GM18951 (cell line): ENCODE measurements at regions not wholly inside any gene's neighbourhood (a gene's known extent, or its start where the extent isn't known, plus 50 kb on each side); places are given as distances from the start of the nearest gene placed in this dataset.

Experiments
- POLR2A ChIP-seq: IDR thresholded peaks from 4 replicates; pipeline ENCODE4 v1.6.1; 2011; ENCODE audit warnings: mild to moderate bottlenecking; ENCODE audit not compliant: insufficient read length, insufficient read depth; ENCODE audit errors: extremely low read depth
- in situ Hi-C: fragments of 300-500 bp; cut with MboI; formaldehyde crosslinking; loops from one replicate; pipeline ENCODE4 v1.12.0; 2022; ENCODE audit warnings: low sequenced_read_pairs, mixed read lengths, inconsistent platforms; ENCODE audit not compliant: unreplicated experiment

- no peak for TF ChIP-seq POLR2A
- in situ Hi-C loops: no loop called here
Measured at GRCh38 chr4:110735686-110736085, 112.8 kb upstream of the PITX2 start.

DNA sequence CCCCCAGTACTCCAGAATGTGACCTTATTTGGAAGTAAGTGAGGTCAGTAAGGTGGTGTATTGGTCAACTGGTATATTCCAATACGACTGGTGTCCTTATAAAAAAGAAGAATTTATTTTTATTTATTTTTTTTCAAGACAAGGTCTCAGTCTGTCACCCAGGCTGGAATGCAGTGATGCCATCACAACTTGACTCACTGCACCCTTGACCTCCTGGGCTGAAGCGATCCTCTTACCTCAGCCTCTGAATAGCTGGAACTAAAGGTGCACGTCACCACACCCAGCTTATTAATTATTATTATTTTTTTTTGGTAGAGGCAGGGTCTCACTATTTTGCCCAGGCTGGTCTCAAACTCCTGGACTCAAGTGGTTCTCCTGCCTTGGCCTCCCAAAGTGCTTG lies 115.1 kb upstream of the PITX2 start:
- TF ChIP-seq POLR2A: no peak

DNA sequence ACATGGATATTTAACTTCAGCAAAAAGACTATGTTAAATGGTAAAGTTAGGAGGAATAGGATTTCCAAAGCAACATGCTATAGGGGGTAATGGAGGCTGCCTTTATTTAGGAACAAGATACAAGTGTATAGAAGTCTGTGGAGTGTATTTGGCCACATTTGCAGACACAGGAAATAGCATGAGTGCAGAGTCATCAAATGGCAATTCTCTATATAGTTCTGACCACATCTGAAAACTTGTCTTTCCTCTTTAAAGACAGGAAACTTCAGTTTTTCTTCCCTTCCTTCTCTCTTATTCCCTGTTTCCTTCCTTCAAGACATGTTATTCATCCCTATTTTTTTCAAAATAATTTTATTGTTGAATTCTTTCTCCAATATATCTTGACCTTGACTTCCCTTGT lies 119.3 kb upstream of the PITX2 start:
- in situ Hi-C loops: no loop called here
- no peak for TF ChIP-seq POLR2A

More for the DNA sequence above, 115.1 kb upstream of the PITX2 start:
- in situ Hi-C loops: no loop called here

GRCh38 chr4:110748071-110748470 lies 125.2 kb upstream of the PITX2 start:
- in situ Hi-C loops: no loop called here
- no peak for TF ChIP-seq POLR2A

GRCh38 chr4:110751183-110751582 lies 128.3 kb upstream of the PITX2 start:
- in situ Hi-C loops: no loop called here
- TF ChIP-seq POLR2A: no peak

DNA sequence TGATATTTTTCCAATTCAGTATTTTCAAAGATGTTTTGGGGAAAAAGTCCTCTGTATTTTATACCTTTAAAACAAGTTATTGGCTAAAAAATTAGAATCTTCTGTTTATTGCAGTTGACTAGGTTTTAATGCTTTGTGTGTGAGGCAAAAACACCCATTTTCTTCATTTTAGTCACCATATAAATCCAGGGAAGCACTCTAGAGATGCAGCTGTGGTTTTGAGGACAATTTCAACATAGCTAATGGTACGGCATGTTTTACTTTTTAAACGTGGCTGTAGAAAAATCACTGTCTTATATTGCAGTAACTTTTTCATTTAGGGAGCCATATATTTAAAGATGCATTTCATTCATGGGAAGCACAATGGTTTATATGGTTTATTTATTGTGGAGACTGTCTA lies 129.1 kb upstream of the PITX2 start:
- in situ Hi-C loops: no loop called here
- no peak for TF ChIP-seq POLR2A

DNA sequence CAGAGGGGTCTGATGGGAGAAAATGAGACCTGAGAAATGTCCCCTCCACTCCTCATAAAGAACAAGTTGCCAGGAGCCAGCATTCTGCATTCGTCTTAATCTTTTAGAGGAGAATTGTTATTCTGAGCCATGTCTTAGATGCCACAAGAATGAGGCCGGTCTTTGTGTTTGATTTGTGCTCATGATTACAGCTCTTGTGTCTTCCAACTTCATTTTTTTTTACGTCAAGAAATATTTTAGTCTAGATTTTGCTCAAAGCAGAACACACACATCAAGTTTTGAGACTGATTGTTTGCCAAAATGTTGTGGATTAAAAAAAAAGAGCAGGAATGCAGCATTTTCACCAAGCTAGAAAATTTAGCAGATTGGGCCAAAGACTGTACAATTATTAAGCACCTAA lies 130.6 kb upstream of the PITX2 start:
- in situ Hi-C loops: no loop called here
- TF ChIP-seq POLR2A: no peak

GRCh38 chr4:110754716-110755115 lies 131.8 kb upstream of the PITX2 start:
- no peak for TF ChIP-seq POLR2A
- in situ Hi-C loops: no loop called here

- in situ Hi-C loops: no loop called here
- no peak for TF ChIP-seq POLR2A
Measured at GRCh38 chr4:110769578-110769977, 146.7 kb upstream of the PITX2 start.

DNA sequence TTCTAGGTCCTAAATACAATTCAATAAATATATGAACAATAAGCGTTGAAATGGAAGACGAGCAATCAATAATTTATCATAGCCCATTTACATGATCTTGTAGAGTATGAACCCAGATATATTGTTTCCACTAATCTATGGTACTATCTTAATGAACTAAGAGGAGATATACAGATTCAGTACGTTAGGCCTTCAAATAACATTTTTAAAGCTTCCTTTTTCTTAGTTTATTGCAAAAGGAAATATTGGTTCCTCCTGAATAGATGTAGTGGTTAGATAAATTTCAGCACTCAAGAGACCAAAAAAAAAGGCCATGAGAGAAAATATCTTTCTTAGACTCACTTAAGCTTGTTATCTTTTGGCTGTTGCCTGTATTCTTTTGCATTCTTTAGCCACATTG lies 147.5 kb upstream of the PITX2 start:
- TF ChIP-seq POLR2A: no peak
- in situ Hi-C loops: no loop called here

DNA sequence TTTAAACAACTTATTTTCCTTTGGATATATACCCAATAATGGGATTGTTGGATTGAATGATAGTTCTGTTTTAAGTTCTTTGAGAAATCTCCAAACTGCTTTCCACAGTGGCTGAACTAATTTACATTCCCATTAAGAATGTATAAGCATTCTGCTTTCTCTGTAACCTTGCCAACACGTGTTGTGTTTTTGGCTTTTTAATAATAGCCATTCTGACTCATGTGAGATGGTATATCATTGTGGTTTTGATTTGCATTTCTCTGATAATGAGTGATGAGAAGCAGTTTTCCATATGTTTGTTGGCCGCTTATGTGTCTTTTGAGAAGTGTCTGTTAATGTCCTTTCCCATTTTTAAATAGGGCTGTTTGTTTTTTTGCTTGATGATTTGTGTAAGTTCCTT lies 155.6 kb upstream of the PITX2 start:
- TF ChIP-seq POLR2A: no peak
- in situ Hi-C loops: no loop called here

DNA sequence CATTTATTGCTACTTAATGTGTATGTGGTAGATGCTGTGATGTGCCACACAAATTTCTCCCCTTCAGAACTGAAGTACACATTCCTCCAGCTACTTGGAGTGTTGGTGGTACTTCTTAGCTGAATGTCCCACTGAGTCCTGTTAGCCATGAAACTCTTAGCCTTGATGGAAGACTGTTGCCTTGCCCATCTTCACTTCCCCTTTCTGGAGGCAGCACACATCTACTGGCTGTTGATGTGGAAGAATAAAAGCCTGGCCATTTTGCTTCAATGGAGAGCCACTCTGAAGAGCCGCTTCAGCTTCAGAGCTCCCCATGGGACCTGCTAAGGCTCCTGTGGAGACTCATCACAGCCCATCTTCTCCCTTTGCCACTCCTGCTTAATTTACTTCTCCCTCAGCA lies 157.7 kb upstream of the PITX2 start:
- no peak for TF ChIP-seq POLR2A
- in situ Hi-C loops: no loop called here

DNA sequence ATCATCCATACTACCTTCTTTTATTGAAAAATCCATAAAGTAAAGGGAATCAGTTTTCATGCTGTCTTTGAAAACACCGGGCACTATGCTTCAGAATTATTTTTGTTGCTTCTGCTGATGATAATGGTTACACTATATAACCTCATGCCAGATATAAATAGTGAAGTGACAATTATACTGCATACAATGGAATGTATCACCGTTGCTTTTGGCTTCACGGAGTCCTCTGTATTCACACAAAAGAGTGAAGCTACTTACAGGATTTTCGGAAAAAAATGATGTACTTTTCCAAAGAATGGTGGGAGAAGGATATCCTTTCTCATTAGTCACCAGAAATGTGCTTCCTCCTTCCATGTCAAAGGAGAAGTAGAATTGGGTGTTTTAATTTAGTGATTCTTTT lies 159.1 kb upstream of the PITX2 start:
- in situ Hi-C loops: no loop called here
- TF ChIP-seq POLR2A: no peak

DNA sequence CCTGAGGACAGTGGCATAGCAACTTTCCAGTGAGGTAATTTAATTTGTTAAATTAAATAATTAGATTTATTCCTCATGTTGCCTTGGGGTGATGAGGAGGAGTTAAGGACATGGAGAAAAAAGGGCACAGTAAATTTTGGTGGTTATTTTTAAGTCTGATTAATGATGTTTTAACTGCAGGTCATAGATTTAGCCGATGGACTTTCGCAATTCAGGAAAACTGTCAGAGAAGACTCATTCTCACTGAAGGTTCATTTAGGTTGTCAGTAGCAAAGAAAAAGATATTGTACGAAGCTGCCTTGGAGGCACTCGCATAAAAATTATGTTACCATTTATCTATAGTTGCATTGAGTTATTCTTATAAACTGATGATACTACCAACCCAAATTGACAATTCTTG lies 164.2 kb upstream of the PITX2 start:
- in situ Hi-C loops: no loop called here
- no peak for TF ChIP-seq POLR2A

DNA sequence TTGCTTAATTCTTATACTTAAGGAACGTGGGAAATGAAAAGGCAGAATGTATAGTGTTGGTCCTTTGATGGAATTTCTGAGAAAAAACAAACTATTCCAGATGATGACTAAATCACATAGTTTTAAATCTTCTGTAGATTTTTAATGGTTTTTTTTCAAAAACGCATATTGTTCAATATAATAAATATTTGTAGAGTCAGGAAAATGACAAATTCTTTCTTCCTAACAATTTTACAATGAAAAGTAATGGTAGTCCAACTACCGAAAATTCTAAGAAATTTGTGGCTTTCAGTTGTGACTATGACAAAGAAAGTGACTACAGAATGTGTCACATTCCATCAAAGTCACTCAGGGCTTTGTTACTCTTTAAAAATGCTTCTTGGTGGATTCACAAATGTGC lies 164.8 kb upstream of the PITX2 start:
- TF ChIP-seq POLR2A: no peak
- in situ Hi-C loops: no loop called here
